ENCODE measurements at regions not wholly inside any gene's neighbourhood (a gene's known extent, or its start where the extent isn't known, plus 50 kb on each side); places are given as distances from the start of the nearest gene placed in this dataset.

DNA sequence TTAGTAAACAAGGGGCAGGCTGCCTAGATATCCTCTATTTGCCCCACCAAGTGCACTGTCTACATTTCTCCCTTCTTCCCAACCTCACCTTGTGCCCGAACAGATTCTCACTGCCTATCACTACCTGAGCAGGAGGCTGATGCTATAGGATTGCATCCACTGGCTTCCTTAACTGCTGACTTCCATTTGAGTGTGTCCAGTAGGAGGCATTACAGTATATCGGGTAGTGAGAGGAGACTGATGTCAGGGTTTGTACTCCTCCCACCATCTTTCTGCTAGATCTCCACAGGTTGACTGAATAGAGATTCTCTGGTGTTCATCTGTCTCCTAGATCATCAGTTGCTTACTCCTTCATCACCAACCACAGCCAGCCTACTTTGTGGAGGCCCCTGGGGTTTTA is 796.3 kb downstream of the LRRIQ3 start:
- H3K36me3 ChIP-seq (ENCODE audit: control insufficient read depth in 2 of 2, insufficient read depth in 2 of 2, low read length in 1 of 2): no peaks in the 10 kb centered on the region
- H3K27ac ChIP-seq (ENCODE audit: control insufficient read depth, insufficient read depth): no peak overlapping the region
- in situ Hi-C loops (cut with MboI): no loop called here
- no peak overlapping the region for H2AFZ ChIP-seq (ENCODE audit: control insufficient read depth, low read depth, low read length)
- ATAC-seq (peak; percentile 47), FAIRE-seq (no peak), DNase-seq (ENCODE audit: low read depth, low spot score) (no peak)
- no peak overlapping the region for H3K9ac ChIP-seq (ENCODE audit: control insufficient read depth, insufficient read depth, low read length)
- SMC1A ChIA-PET (ENCODE audit: uncharacterized antibody, unreplicated experiment): no interaction called here
- 32% methylated on average over 2 of the region's 2 CpGs for WGBS (ENCODE audit: insufficient coverage, insufficient replicate concordance, low lambda C conversion rate, missing lambda C conversion rate)
- no peaks in the 10 kb centered on the region for H3K9me3 ChIP-seq (replicated peaks; ENCODE audit: control insufficient read depth, insufficient read depth, low read length)
- no peak overlapping the region for H3K4me3 ChIP-seq
- RAD21 ChIA-PET (ENCODE audit: unreplicated experiment): no interaction called here
- POLR2A ChIA-PET: no interaction called here
- no peaks in the 10 kb centered on the region for H3K4me1 ChIP-seq (ENCODE audit: control insufficient read depth, insufficient read depth, low read length)
- intact Hi-C loops (cut with micrococcal nuclease; ENCODE audit: unreplicated experiment): no loop called here
- TF ChIP-seq NFXL1 (IDR thresholded peaks at IDR 0.05; ENCODE audit: borderline replicate concordance): no peak
- TF ChIP-seq CEBPB (IDR thresholded peaks at IDR 0.05; ENCODE audit: borderline replicate concordance in 1 of 2, low read depth in 2 of 2, low read length in 2 of 2): no peak
- no peak for TF ChIP-seq KAT2A (conservative IDR thresholded peaks at IDR 0.05; ENCODE audit: control insufficient read depth, low read depth, low read length)
- no peaks in the 10 kb centered on the region for H4K20me1 ChIP-seq (ENCODE audit: control insufficient read depth, insufficient read depth)
- CTCF ChIA-PET: no interaction called here
- H3K79me2 ChIP-seq (ENCODE audit: control insufficient read depth, insufficient read depth, low read length): no peaks in the 10 kb centered on the region
- no TSS peak for BruUV-seq (replicated peaks)
- H3K27me3 ChIP-seq (replicated peaks in 1 of 2; ENCODE audit: control insufficient read depth in 2 of 2, insufficient read depth in 2 of 2, low read length in 1 of 2): no peaks in the 10 kb centered on the region
- H3K4me2 ChIP-seq (ENCODE audit: control insufficient read depth, insufficient read depth): no peak overlapping the region

DNA sequence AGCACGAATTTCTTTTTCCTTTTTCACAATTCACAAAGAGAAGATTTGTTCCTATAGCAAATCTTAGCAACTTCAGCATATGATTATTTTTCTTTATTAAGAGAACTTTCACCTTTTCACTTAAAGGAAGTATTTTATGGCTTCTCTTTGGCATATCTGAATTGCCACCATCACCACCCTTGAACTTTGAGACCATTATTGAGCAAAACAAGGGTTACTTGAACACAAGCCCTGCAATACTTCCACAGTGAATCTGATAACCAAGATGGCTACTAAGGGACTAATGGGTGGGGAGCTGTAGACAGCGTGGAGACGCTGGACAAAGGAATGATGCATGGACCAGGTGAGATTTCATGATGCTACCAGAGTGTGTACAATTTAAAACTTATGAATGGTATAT is 815.0 kb downstream of the LRRIQ3 start:
- intact Hi-C loops (cut with micrococcal nuclease; ENCODE audit: unreplicated experiment) (no loop called here), in situ Hi-C loops (cut with MboI) (no loop called here)
- no peak overlapping the region for H2AFZ ChIP-seq (ENCODE audit: control insufficient read depth, low read depth, low read length)
- no TSS peak for BruUV-seq (replicated peaks)
- ChIA-PET CTCF (no interaction called here), SMC1A (ENCODE audit: uncharacterized antibody, unreplicated experiment) (no interaction called here), RAD21 (ENCODE audit: unreplicated experiment) (no interaction called here), POLR2A (no interaction called here)
- no peak overlapping the region for H3K4me3 ChIP-seq
- DNase-seq (ENCODE audit: low read depth, low spot score) (no peak), FAIRE-seq (no peak), ATAC-seq (no peak)
- H3K79me2 ChIP-seq (ENCODE audit: control insufficient read depth, insufficient read depth, low read length): no peaks in the 10 kb centered on the region
- H3K4me2 ChIP-seq (ENCODE audit: control insufficient read depth, insufficient read depth): no peak overlapping the region
- no peak for TF ChIP-seq RBBP5 (conservative IDR thresholded peaks at IDR 0.05)
- no peak for TF ChIP-seq SUPT20H (IDR thresholded peaks at IDR 0.05; ENCODE audit: borderline replicate concordance, control insufficient read depth, low read depth, low read length)
- TF ChIP-seq BHLHE40 (IDR thresholded peaks at IDR 0.05; ENCODE audit: borderline replicate concordance in 1 of 2, low read depth in 2 of 2, low read length in 1 of 2): no peak
- TF ChIP-seq SMAD5 (IDR thresholded peaks at IDR 0.05; ENCODE audit: low read depth): no peak
- TF ChIP-seq, protein P1, sequence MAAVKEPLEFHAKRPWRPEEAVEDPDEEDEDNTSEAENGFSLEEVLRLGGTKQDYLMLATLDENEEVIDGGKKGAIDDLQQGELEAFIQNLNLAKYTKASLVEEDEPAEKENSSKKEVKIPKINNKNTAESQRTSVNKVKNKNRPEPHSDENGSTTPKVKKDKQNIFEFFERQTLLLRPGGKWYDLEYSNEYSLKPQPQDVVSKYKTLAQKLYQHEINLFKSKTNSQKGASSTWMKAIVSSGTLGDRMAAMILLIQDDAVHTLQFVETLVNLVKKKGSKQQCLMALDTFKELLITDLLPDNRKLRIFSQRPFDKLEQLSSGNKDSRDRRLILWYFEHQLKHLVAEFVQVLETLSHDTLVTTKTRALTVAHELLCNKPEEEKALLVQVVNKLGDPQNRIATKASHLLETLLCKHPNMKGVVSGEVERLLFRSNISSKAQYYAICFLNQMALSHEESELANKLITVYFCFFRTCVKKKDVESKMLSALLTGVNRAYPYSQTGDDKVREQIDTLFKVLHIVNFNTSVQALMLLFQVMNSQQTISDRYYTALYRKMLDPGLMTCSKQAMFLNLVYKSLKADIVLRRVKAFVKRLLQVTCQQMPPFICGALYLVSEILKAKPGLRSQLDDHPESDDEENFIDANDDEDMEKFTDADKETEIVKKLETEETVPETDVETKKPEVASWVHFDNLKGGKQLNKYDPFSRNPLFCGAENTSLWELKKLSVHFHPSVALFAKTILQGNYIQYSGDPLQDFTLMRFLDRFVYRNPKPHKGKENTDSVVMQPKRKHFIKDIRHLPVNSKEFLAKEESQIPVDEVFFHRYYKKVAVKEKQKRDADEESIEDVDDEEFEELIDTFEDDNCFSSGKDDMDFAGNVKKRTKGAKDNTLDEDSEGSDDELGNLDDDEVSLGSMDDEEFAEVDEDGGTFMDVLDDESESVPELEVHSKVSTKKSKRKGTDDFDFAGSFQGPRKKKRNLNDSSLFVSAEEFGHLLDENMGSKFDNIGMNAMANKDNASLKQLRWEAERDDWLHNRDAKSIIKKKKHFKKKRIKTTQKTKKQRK (IDR thresholded peaks at IDR 0.05; ENCODE audit: low read depth, low read length): no peak
- no peak for TF ChIP-seq SRF (IDR thresholded peaks at IDR 0.05; ENCODE audit: low read depth in 2 of 2, low read length in 2 of 2)
- no peaks in the 10 kb centered on the region for H3K4me1 ChIP-seq (ENCODE audit: control insufficient read depth, insufficient read depth, low read length)
- H3K9ac ChIP-seq (ENCODE audit: control insufficient read depth, insufficient read depth, low read length): no peak overlapping the region
- no peaks in the 10 kb centered on the region for H4K20me1 ChIP-seq (ENCODE audit: control insufficient read depth, insufficient read depth)
- H3K27me3 ChIP-seq (replicated peaks in 1 of 2; ENCODE audit: control insufficient read depth in 2 of 2, insufficient read depth in 2 of 2, low read length in 1 of 2): no peaks in the 10 kb centered on the region
- 53% methylated on average over 3 of the region's 3 CpGs for WGBS (ENCODE audit: insufficient coverage, insufficient replicate concordance, low lambda C conversion rate, missing lambda C conversion rate)
- H3K36me3 ChIP-seq (ENCODE audit: control insufficient read depth in 2 of 2, insufficient read depth in 2 of 2, low read length in 1 of 2): no peaks in the 10 kb centered on the region
- H3K9me3 ChIP-seq (replicated peaks; ENCODE audit: control insufficient read depth, insufficient read depth, low read length): no peaks in the 10 kb centered on the region
- no peak overlapping the region for H3K27ac ChIP-seq (ENCODE audit: control insufficient read depth, insufficient read depth)
